Muscle of leg (tissue), 3 donors: ENCODE measurements at regions not wholly inside any gene's neighbourhood (a gene's known extent, or its start where the extent isn't known, plus 50 kb on each side); places are given as distances from the start of the nearest gene placed in this dataset.
"Not testable (repeated sequence)": the region's sequence is repeated elsewhere in the genome, so short reads cannot be mapped to it uniquely, and the experiment has no call there.

Source experiments
- DNase-seq: peaks from one replicate; pipeline ENCODE4 v3.0.0; 2013
- H3K27ac ChIP-seq: one replicate; pipeline ENCODE4 v1.5.1; 2013; ENCODE audit warnings: mild to moderate bottlenecking, low read length, control low read depth
- H3K27me3 ChIP-seq: one replicate; pipeline ENCODE4 v1.6.1; 2013; ENCODE audit warnings: low read length; ENCODE audit not compliant: control insufficient read depth, insufficient read depth
- H3K36me3 ChIP-seq: one replicate; pipeline ENCODE4 v1.6.1; 2013; ENCODE audit warnings: low read length; ENCODE audit not compliant: control insufficient read depth, insufficient read depth
- H3K4me1 ChIP-seq: one replicate; pipeline ENCODE4 v1.6.1; 2013; ENCODE audit warnings: low read length; ENCODE audit not compliant: control insufficient read depth, insufficient read depth
- H3K4me3 ChIP-seq: one replicate; pipeline ENCODE4 v1.5.1; 2013; ENCODE audit warnings: low read length, control low read depth
- H3K9me3 ChIP-seq: replicated peaks from 2 replicates; pipeline ENCODE4 v1.6.1; 2013; ENCODE audit warnings: low read depth, low read length; ENCODE audit not compliant: control insufficient read depth
- WGBS: methylation state at CpG from one replicate; pipeline ENCODE4 v1.1.5; 2013; ENCODE audit warnings: missing lambda C conversion rate; ENCODE audit not compliant: insufficient coverage; 5-methylcytosine and 5-hydroxymethylcytosine counted together

DNA sequence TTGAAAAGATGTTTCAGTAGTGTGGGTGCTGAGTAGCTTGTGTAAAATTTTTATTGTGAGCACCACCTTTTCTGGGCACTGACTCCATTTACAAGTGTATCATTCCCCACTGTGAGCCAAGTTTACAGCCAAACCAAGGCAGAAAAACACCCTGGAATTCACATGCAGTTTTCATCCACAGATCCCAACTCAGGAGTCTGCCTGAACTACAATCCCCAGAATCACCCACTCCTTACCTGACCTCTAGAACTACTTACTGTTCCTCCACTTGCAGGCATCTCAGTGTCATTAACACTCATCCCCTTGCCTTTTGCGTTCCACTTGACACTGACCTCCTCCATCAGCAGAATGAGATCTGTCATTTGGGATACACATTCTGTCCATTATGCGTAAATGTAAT, 2042.6 kb upstream of the CDH6 start:
- Histone ChIP-seq H3K27me3 (no peaks in the 10 kb centered on the region), H3K4me3 (no peak overlapping the region), H3K36me3 (no peaks in the 10 kb centered on the region), H3K27ac (no peak overlapping the region), H3K4me1 (no peaks in the 10 kb centered on the region), H3K9me3 (no peaks in the 10 kb centered on the region)
- DNase-seq: no peak
- WGBS: 0% methylated on average over 1 of the region's 2 CpGs

DNA sequence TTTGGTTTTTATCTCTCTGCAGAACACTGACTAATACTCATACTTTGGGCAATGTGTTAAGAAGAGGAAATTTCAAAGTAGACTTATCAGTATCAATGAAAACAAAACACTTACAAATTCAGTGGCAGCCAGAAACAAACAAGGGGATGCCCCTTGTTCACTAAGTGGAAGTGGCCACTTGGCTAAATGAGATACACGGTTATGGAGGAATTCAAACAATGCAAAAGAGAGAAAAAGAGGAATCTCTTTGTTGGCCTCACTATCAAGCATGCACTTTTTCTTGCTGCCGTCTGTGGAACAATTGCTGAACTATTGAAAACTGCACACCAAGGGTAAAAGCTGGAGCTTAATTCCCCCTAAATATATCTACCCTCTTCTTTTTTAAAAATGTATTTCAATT, 2044.9 kb upstream of the CDH6 start:
- no peak overlapping the region for H3K27ac ChIP-seq
- 60% methylated on average over 1 of the region's 2 CpGs for WGBS
- DNase-seq: no peak
- H3K9me3 ChIP-seq: no peaks in the 10 kb centered on the region
- no peaks in the 10 kb centered on the region for H3K4me1 ChIP-seq
- no peaks in the 10 kb centered on the region for H3K36me3 ChIP-seq
- no peaks in the 10 kb centered on the region for H3K27me3 ChIP-seq
- no peak overlapping the region for H3K4me3 ChIP-seq

DNA sequence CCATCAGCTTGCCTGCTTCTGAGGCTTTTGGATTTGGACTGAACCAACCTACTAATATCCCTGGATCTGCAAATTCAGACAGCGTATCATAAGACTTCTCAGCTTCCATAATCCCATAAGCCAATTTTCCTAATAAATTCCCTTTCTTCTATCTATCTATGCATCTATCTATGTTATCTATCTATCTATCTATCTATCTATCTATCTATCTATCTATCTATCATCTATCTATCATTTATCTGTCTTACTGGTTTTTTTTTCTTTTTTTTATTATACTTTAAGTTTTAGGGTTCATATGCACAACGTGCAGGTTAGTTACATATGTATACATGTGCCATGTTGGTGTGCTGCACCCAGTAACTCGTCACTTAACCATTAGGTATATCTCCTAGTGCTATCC, 2045.4 kb upstream of the CDH6 start:
- Histone ChIP-seq H3K36me3 (no peaks in the 10 kb centered on the region), H3K27me3 (no peaks in the 10 kb centered on the region)
- WGBS: 90% methylated on average over 2 of the region's 3 CpGs

GRCh38 chr5:29143266-29143665, 2050.2 kb upstream of the CDH6 start:
- no peak for DNase-seq
- H3K9me3 ChIP-seq: no peaks in the 10 kb centered on the region
- H3K4me3 ChIP-seq: no peak overlapping the region
- no peaks in the 10 kb centered on the region for H3K4me1 ChIP-seq
- H3K27ac ChIP-seq: no peak overlapping the region
- H3K27me3 ChIP-seq: no peaks in the 10 kb centered on the region
- H3K36me3 ChIP-seq: no peaks in the 10 kb centered on the region
- no CpG with 5 or more reads among the region's 1 CpG for WGBS

More for the DNA sequence above, 2045.4 kb upstream of the CDH6 start:
- Histone ChIP-seq H3K27ac (no peak overlapping the region), H3K4me3 (no peak overlapping the region), H3K4me1 (no peaks in the 10 kb centered on the region), H3K9me3 (no peaks in the 10 kb centered on the region)
- DNase-seq: no peak

DNA sequence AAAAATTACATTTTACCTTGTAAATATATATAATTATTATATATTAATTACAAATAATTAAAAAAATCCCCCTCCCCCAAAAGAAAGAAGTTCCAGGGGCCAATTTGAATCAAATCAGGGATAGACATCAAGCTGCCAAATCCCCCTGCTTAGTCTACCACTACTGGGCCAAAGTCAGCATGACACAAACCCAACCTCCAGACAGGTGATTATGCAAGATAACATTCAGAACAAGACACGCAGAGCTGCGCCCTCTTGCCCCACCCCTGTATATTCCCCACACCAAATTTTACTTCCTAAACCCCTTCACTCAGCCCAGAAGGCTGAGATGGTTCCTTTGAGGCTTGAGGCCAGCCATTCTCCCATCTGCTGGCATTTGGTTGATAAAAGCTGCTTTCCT, 2059.1 kb upstream of the CDH6 start:
- Histone ChIP-seq H3K4me3 (no peak overlapping the region), H3K27ac (no peak overlapping the region), H3K27me3 (no peaks in the 10 kb centered on the region), H3K9me3 (peaks cover 4% of the 10 kb centered on the region), H3K4me1 (no peaks in the 10 kb centered on the region), H3K36me3 (no peaks in the 10 kb centered on the region)
- WGBS: 79% methylated on average over 2 of the region's 2 CpGs
- DNase-seq: no peak

- no peak for DNase-seq
- no CpG with 5 or more reads among the region's 2 CpGs for WGBS
- no peaks in the 10 kb centered on the region for H3K27me3 ChIP-seq
- H3K4me1 ChIP-seq: no peaks in the 10 kb centered on the region
- H3K36me3 ChIP-seq: no peaks in the 10 kb centered on the region
- H3K27ac ChIP-seq: no peak overlapping the region
- H3K9me3 ChIP-seq: peaks cover 4% of the 10 kb centered on the region
- H3K4me3 ChIP-seq: no peak overlapping the region
These were observed 2062.2 kb upstream of the CDH6 start for GRCh38 chr5:29131285-29131684.

DNA sequence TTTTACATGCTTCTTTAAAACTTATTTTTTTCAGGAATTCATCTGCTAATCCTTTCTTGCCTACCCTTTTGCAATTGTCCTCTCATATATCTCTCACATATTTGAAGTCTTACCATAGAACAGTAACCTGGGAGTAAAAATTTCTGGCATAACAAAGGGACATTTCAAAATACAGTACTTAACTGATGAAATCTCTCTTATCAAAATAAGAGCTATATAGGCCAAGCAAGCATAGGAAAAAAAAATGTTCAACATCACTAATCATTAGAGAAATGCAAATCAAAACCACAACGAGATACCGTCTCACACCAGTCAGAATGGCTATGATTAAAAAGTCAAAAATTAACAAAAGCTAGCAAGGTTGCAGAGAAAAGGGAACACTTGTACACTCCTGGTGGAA, 2062.7 kb upstream of the CDH6 start:
- Histone ChIP-seq H3K4me3 (no peak overlapping the region), H3K9me3 (peaks cover 4% of the 10 kb centered on the region), H3K36me3 (no peaks in the 10 kb centered on the region), H3K27me3 (no peaks in the 10 kb centered on the region), H3K27ac (no peak overlapping the region), H3K4me1 (no peaks in the 10 kb centered on the region)
- no peak for DNase-seq
- WGBS: no CpG with 5 or more reads among the region's 2 CpGs

DNA sequence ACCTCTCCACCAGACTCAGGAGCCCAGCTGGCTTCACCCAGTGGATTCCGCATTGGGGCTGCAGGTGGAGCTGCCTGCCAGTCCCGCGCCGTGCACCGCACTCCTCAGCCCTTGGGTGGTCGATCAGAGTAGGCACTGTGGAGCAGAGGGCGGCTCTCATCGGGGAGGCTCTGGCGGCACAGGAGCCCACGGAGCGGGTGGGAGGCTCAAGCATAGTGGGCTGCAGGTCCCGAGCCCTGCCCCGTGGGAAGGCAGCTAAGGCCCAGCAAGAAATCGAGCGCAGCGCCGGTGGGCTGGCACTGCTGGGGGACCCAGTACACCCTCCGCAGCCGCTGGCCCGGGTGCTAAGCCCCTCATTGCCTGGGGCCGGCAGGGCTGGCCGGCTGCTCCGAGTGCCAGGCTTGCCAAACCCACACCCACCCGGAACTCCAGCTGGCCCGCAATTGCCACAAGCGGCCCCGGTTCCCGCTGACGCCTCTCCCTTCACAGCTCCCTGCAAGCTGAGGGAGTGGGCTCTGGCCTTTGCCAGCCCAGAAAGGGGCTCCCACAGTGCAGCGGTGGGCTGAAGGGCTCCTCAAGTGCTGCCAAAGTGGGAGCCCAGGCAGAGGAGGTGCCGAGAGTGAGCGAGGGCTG, 2065.8 kb upstream of the CDH6 start:
- 96% methylated on average over 26 of the region's 32 CpGs for WGBS
- not testable (repeated sequence) for H3K9me3 ChIP-seq, H3K4me1 ChIP-seq, H3K36me3 ChIP-seq, H3K27me3 ChIP-seq, H3K27ac ChIP-seq, H3K4me3 ChIP-seq, DNase-seq

DNA sequence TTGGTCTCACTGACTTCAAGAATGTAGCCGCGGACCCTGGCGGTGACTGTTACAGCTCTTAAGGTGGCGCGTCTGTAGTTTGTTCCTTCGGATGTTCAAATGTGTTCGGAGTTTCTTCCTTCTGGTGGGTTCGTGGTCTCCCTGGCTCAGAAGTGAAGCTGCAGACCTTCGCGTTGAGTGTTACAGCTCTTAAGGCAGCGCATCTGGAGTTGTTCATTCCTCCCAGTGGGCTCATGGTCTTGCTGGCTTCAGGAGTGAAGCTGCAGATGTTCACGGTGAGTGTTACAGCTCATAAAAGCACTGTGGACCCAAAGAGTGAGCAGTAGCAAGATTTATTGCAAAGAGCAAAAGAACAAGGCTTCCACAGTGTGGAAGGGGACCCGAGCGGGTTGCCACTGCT, 2067.0 kb upstream of the CDH6 start:
- peak; percentile 79 for DNase-seq
- H3K27ac ChIP-seq, H3K9me3 ChIP-seq, H3K36me3 ChIP-seq, H3K4me1 ChIP-seq, H3K4me3 ChIP-seq, H3K27me3 ChIP-seq: not testable (repeated sequence)
- WGBS: 34% methylated on average over 8 of the region's 14 CpGs

DNA sequence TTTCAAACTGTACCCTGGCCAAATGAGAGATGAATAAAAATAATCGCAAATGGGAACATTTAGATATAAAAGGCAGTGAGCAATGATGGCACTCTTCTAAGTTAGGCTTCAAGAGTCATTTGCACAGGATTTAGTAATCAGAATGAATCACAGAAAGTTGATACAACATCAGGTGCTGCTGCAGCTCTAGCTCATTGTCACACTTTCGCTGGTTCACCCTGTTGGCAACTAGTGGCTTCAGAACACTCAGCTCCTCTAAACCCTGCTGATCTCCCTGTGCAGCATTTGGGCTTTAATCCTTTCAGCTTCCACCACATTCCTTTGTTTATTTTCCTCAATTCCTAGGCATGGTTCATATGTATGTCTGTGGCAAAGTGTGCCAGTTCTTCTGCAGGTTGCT, 2071.2 kb upstream of the CDH6 start:
- no peaks in the 10 kb centered on the region for H3K27me3 ChIP-seq
- DNase-seq: no peak
- no peak overlapping the region for H3K4me3 ChIP-seq
- no peaks in the 10 kb centered on the region for H3K9me3 ChIP-seq
- H3K36me3 ChIP-seq: no peaks in the 10 kb centered on the region
- WGBS: 78% methylated on average over 1 of the region's 2 CpGs
- no peak overlapping the region for H3K27ac ChIP-seq
- no peaks in the 10 kb centered on the region for H3K4me1 ChIP-seq

- no peaks in the 10 kb centered on the region for H3K27me3 ChIP-seq
- no peaks in the 10 kb centered on the region for H3K36me3 ChIP-seq
- H3K4me1 ChIP-seq: no peaks in the 10 kb centered on the region
- H3K27ac ChIP-seq: no peak overlapping the region
- H3K9me3 ChIP-seq: no peaks in the 10 kb centered on the region
- no peak overlapping the region for H3K4me3 ChIP-seq
- peak; percentile 5 for DNase-seq
These were observed 2076.0 kb upstream of the CDH9 start for GRCh38 chr5:29114331-29114768.
